SK-N-MC (cell line): ENCODE measurements at regions not wholly inside any gene's neighbourhood (a gene's known extent, or its start where the extent isn't known, plus 50 kb on each side); places are given as distances from the start of the nearest gene placed in this dataset.

Experiments
- EZH2 ChIP-seq: fragments of 200-600 bp; sonication (generic); IDR thresholded peaks from one replicate; pipeline ENCODE4 v1.6.1; 2017; ENCODE audit warnings: antibody characterized with exemption
- FOXP2 ChIP-seq: optimal IDR thresholded peaks from 2 replicates; pipeline ENCODE3; 2011; ENCODE audit warnings: mild to moderate bottlenecking, moderate library complexity; ENCODE audit not compliant: insufficient read depth; ENCODE audit errors: extremely low read length, control extremely low read depth
- POLR2AphosphoS5 ChIP-seq: IDR thresholded peaks from 2 replicates; pipeline ENCODE4 v1.6.1; 2012; ENCODE audit warnings: mild to moderate bottlenecking, low read depth, low read length, borderline replicate concordance

GRCh38 chr1:173114346-173114745 is 63.6 kb upstream of the TNFSF18 start:
- TF ChIP-seq EZH2: no peak
- no peak for TF ChIP-seq POLR2AphosphoS5
- no peak for TF ChIP-seq FOXP2
